SK-N-SH (cell line): ENCODE measurements at regions not wholly inside any gene's neighbourhood (a gene's known extent, or its start where the extent isn't known, plus 50 kb on each side); places are given as distances from the start of the nearest gene placed in this dataset.

Experiments
- CTCF ChIA-PET: fragments of 300-600, 350-600 bp; formaldehyde crosslinking; extraction: SDS; loops from one replicate; lab custom pipeline; 2021; lab: Yijun Ruan, JAX
- POLR2A ChIA-PET: fragments of 350-600 bp; sonication (Branson Sonifier 250); formaldehyde crosslinking; extraction: SDS; loops from one replicate; lab custom pipeline; 2020; ENCODE audit warnings: antibody characterized with exemption, inconsistent platforms; lab: Yijun Ruan, JAX
- DNase-seq: peaks from one replicate; pipeline ENCODE4 v3.0.0; 2012
- H2AFZ ChIP-seq: fragments of 200-600 bp; sonication (generic); 2 replicates; pipeline ENCODE4 v1.8.1; 2016; ENCODE audit warnings: antibody characterized with exemption, mild to moderate bottlenecking, low read depth
- H3F3A ChIP-seq: fragments of 200-600 bp; sonication (generic); replicated peaks from 2 replicates; pipeline ENCODE3; 2016; ENCODE audit warnings: antibody characterized with exemption, mild to moderate bottlenecking; ENCODE audit not compliant: insufficient read depth
- H3K27ac ChIP-seq, 2 experiments: fragments of 200-500 bp in 1 of 2; fragments of 200-600 bp in 1 of 2; sonication (Bioruptor generic) in 1 of 2; sonication (generic), shearing (Covaris generic) in 1 of 2; 2 replicates each; pipeline versions ENCODE4 v1.5.1 to v1.6.1; 2014 to 2016; ENCODE audit warnings: low read depth in 2 of 2, inconsistent platforms in 1 of 2, low read length in 1 of 2, mild to moderate bottlenecking in 1 of 2, mixed read lengths in 1 of 2
- H3K27me3 ChIP-seq: fragments of 200-600 bp; sonication (generic), shearing (Covaris generic); 2 replicates; pipeline ENCODE4 v1.6.1; 2016; ENCODE audit warnings: mixed run types; ENCODE audit not compliant: insufficient read depth
- H3K36me3 ChIP-seq, 2 experiments: fragments of 200-500 bp in 1 of 2; fragments of 200-600 bp in 1 of 2; sonication (Bioruptor generic) in 1 of 2; sonication (generic) in 1 of 2; replicated peaks in 1 of 2; 2 replicates each; pipeline versions ENCODE3 to v1.5.1; 2014 to 2016; ENCODE audit warnings: low read length in 1 of 2, mild to moderate bottlenecking in 1 of 2; ENCODE audit not compliant: insufficient read depth in 2 of 2, control insufficient read depth in 1 of 2
- H3K4me1 ChIP-seq, 2 experiments: fragments of 200-500 bp in 1 of 2; fragments of 200-600 bp in 1 of 2; sonication (Bioruptor generic) in 1 of 2; sonication (generic), shearing (Covaris generic) in 1 of 2; 2 replicates each; pipeline versions ENCODE4 v1.5.1 to v1.6.1; 2014 to 2016; ENCODE audit warnings: low read depth in 1 of 2, low read length in 1 of 2, mixed run types in 1 of 2; ENCODE audit not compliant: insufficient read depth in 2 of 2, control insufficient read depth in 1 of 2
- H3K4me2 ChIP-seq: fragments of 200-600 bp; sonication (generic), shearing (Covaris generic); 2 replicates; pipeline ENCODE4 v1.6.1; 2017; ENCODE audit warnings: mixed run types
- H3K4me3 ChIP-seq, 2 experiments: fragments of 200-500 bp in 1 of 2; fragments of 200-600 bp in 1 of 2; sonication (Bioruptor generic) in 1 of 2; sonication (generic), shearing (Covaris generic) in 1 of 2; 2 replicates each; pipeline versions ENCODE4 v1.5.1 to v1.8.1; 2014 to 2016; ENCODE audit warnings: low read depth in 2 of 2, inconsistent platforms in 1 of 2, low read length in 1 of 2, mild to moderate bottlenecking in 1 of 2, mixed read lengths in 1 of 2, moderate library complexity in 1 of 2
- H3K79me2 ChIP-seq: fragments of 200-600 bp; sonication (generic); 2 replicates; pipeline ENCODE4 v1.8.1; 2017; ENCODE audit warnings: mild to moderate bottlenecking; ENCODE audit not compliant: insufficient read depth
- H3K9ac ChIP-seq: fragments of 200-600 bp; sonication (generic); 2 replicates; pipeline ENCODE4 v1.6.1; 2017; ENCODE audit warnings: mixed run types
- H3K9me2 ChIP-seq: fragments of 200-600 bp; sonication (generic); 2 replicates; pipeline ENCODE4 v1.6.1; 2017; ENCODE audit warnings: mixed run types
- H3K9me3 ChIP-seq: fragments of 200-600 bp; sonication (generic); 2 replicates; pipeline ENCODE4 v1.6.1; 2017; ENCODE audit warnings: mixed run types, mild to moderate bottlenecking, moderate library complexity
- H4K20me1 ChIP-seq: fragments of 200-600 bp; sonication (generic); 2 replicates; pipeline ENCODE4 v1.6.1; 2017; ENCODE audit warnings: mild to moderate bottlenecking, mixed run types; ENCODE audit not compliant: insufficient read depth
- ELF1 ChIP-seq: IDR thresholded peaks from 2 replicates; pipeline ENCODE4 v1.4.0; 2012
- EP300 ChIP-seq, 2 experiments: IDR thresholded peaks; 2 replicates each; pipeline versions ENCODE4 v1.4.0 to v1.6.1; 2012; ENCODE audit warnings: borderline replicate concordance in 1 of 2, low read depth in 1 of 2, low read length in 1 of 2
- EZH2phosphoT487 ChIP-seq: fragments of 200-600 bp; sonication (generic); IDR thresholded peaks from 2 replicates; pipeline ENCODE4 v1.6.1; 2017; ENCODE audit warnings: low read depth, mixed run types, mild to moderate bottlenecking, antibody characterized with exemption, moderate library complexity, borderline replicate concordance
- FOSL2 ChIP-seq: IDR thresholded peaks from 2 replicates; pipeline ENCODE4 v1.4.0; 2012; ENCODE audit warnings: low read depth, mild to moderate bottlenecking, moderate library complexity, borderline replicate concordance
- GABPA ChIP-seq: IDR thresholded peaks from 2 replicates; pipeline ENCODE4 v1.4.0; 2012; ENCODE audit warnings: low read depth, mild to moderate bottlenecking
- GATA2 ChIP-seq: sonication (generic); formaldehyde crosslinking; IDR thresholded peaks from 2 replicates; pipeline ENCODE4 v1.5.0; 2020; ENCODE audit warnings: mild to moderate bottlenecking, missing genetic modification reagents
- JUND ChIP-seq: IDR thresholded peaks from 2 replicates; pipeline ENCODE4 v1.4.0; 2012
- MEF2A ChIP-seq: IDR thresholded peaks from 2 replicates; pipeline ENCODE4 v1.4.0; 2012; ENCODE audit warnings: low read depth, borderline replicate concordance
- MXI1 ChIP-seq: IDR thresholded peaks from 2 replicates; pipeline ENCODE4 v1.6.1; 2012; ENCODE audit warnings: mild to moderate bottlenecking, low read depth, low read length, improper control_type of control experiment
- NRF1 ChIP-seq: IDR thresholded peaks from 2 replicates; pipeline ENCODE4 v1.6.1; 2012; ENCODE audit warnings: low read depth, mild to moderate bottlenecking, low read length
- POLR2AphosphoS5 ChIP-seq: IDR thresholded peaks from 2 replicates; pipeline ENCODE4 v1.6.1; 2012; ENCODE audit warnings: low read depth, low read length
- RCOR1 ChIP-seq: fragments of 150-350 bp; IDR thresholded peaks from 2 replicates; pipeline ENCODE4 v1.6.1; 2017; ENCODE audit warnings: antibody characterized with exemption, low read length
- RFX5 ChIP-seq: IDR thresholded peaks from 2 replicates; pipeline ENCODE4 v1.6.1; 2012; ENCODE audit warnings: mild to moderate bottlenecking, improper control_type of control experiment, low read length
- SIN3A ChIP-seq: IDR thresholded peaks from 2 replicates; pipeline ENCODE4 v1.6.1; 2012; ENCODE audit warnings: low read depth, mild to moderate bottlenecking, low read length, moderate library complexity, borderline replicate concordance
- SMC3 ChIP-seq: IDR thresholded peaks from 2 replicates; pipeline ENCODE4 v1.6.1; 2012; ENCODE audit warnings: low read depth, low read length, improper control_type of control experiment
- TEAD4 ChIP-seq: IDR thresholded peaks from 2 replicates; pipeline ENCODE4 v1.4.0; 2012; ENCODE audit warnings: mild to moderate bottlenecking, borderline replicate concordance; ENCODE audit not compliant: insufficient read depth
- WGBS: methylation state at CpG from one replicate; pipeline ENCODE4 v1.1.6; 2017; ENCODE audit warnings: low lambda C conversion rate; 5-methylcytosine and 5-hydroxymethylcytosine counted together
- TF ChIP-seq, protein P1 (sequence below): fragments of 150-350 bp; IDR thresholded peaks from 2 replicates; pipeline ENCODE4 v1.6.1; 2016; ENCODE audit warnings: mild to moderate bottlenecking, low read depth, low read length
- TF ChIP-seq, protein P2 (sequence below): IDR thresholded peaks from 2 replicates; pipeline ENCODE4; 2012
- TF ChIP-seq, protein P3 (sequence below): IDR thresholded peaks from 2 replicates; pipeline ENCODE4 v1.6.1; 2012; ENCODE audit warnings: mild to moderate bottlenecking, low read depth, low read length, moderate library complexity
- TF ChIP-seq, protein P4 (sequence below): fragments of 150-350 bp; IDR thresholded peaks from 2 replicates; pipeline ENCODE4 v1.6.1; 2017; ENCODE audit warnings: antibody characterized with exemption, low read length, low read depth, borderline replicate concordance

DNA sequence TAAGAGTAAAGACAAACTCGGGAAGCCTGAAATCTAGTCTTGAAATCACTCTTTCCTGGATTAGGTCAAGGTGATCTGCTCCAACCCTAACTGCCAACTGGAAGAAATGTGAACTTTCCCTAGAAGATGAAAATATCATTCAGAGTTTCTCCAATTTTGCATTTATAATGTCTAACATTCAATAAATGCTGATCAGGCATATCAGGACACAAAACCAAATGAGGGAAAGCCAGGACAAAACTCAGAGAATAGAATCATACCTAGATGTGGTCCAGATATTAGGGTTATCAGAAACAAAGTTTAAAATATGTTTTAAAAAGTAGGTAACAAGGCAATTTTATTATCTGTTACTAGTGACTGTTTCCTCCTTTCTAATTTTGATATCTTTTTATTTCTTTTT is 335.5 kb upstream of the MAP3K7 start:
- 15% methylated on average over 1 of the region's 1 CpG for WGBS
- POLR2A ChIA-PET: no interaction called here
- CTCF ChIA-PET: no interaction called here

DNA sequence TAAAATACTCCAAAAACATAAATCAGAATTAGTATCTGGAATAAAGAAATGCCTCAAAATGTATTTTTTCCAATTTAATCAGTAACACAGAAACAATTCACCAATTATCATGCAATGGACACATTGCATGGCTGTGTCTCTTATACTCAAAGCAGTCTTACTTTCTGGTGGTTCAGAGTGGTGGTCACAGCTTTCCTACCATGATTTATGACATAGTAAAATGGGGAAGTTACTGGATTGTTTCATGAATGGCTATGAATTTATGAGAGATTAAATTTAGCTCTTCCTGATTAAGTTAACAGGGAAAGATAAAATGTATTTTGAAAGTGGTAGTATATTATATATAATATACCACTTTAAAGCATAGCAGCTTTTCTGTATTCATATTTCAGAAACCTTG is 331.5 kb upstream of the MAP3K7 start:
- Histone ChIP-seq H2AFZ (no peak overlapping the region), H3K79me2 (no peaks in the 10 kb centered on the region), H3K9me2 (no peaks in the 10 kb centered on the region), H3F3A (no peaks in the 10 kb centered on the region), H3K9me3 (no peaks in the 10 kb centered on the region), H3K4me2 (no peak overlapping the region), H3K9ac (no peak overlapping the region), H4K20me1 (no peaks in the 10 kb centered on the region), H3K27ac (no peak overlapping the region), H3K4me1 (no peaks in the 10 kb centered on the region), H3K4me3 (no peak overlapping the region), H3K36me3 (no peaks in the 10 kb centered on the region), H3K27me3 (no peaks in the 10 kb centered on the region)
- TF ChIP-seq EZH2phosphoT487 (no peak), RFX5 (no peak), GATA2 (CRISPR knock-in tag) (no peak), RCOR1 (no peak), POLR2AphosphoS5 (no peak), NRF1 (no peak), GABPA (no peak), SMC3 (no peak)
- TF ChIP-seq, protein P1, sequence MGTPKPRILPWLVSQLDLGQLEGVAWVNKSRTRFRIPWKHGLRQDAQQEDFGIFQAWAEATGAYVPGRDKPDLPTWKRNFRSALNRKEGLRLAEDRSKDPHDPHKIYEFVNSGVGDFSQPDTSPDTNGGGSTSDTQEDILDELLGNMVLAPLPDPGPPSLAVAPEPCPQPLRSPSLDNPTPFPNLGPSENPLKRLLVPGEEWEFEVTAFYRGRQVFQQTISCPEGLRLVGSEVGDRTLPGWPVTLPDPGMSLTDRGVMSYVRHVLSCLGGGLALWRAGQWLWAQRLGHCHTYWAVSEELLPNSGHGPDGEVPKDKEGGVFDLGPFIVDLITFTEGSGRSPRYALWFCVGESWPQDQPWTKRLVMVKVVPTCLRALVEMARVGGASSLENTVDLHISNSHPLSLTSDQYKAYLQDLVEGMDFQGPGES: no peak
- TF ChIP-seq, protein P2, sequence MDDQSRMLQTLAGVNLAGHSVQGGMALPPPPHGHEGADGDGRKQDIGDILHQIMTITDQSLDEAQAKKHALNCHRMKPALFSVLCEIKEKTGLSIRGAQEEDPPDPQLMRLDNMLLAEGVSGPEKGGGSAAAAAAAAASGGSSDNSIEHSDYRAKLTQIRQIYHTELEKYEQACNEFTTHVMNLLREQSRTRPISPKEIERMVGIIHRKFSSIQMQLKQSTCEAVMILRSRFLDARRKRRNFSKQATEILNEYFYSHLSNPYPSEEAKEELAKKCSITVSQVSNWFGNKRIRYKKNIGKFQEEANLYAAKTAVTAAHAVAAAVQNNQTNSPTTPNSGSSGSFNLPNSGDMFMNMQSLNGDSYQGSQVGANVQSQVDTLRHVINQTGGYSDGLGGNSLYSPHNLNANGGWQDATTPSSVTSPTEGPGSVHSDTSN: no peak
- TF ChIP-seq, protein P3, sequence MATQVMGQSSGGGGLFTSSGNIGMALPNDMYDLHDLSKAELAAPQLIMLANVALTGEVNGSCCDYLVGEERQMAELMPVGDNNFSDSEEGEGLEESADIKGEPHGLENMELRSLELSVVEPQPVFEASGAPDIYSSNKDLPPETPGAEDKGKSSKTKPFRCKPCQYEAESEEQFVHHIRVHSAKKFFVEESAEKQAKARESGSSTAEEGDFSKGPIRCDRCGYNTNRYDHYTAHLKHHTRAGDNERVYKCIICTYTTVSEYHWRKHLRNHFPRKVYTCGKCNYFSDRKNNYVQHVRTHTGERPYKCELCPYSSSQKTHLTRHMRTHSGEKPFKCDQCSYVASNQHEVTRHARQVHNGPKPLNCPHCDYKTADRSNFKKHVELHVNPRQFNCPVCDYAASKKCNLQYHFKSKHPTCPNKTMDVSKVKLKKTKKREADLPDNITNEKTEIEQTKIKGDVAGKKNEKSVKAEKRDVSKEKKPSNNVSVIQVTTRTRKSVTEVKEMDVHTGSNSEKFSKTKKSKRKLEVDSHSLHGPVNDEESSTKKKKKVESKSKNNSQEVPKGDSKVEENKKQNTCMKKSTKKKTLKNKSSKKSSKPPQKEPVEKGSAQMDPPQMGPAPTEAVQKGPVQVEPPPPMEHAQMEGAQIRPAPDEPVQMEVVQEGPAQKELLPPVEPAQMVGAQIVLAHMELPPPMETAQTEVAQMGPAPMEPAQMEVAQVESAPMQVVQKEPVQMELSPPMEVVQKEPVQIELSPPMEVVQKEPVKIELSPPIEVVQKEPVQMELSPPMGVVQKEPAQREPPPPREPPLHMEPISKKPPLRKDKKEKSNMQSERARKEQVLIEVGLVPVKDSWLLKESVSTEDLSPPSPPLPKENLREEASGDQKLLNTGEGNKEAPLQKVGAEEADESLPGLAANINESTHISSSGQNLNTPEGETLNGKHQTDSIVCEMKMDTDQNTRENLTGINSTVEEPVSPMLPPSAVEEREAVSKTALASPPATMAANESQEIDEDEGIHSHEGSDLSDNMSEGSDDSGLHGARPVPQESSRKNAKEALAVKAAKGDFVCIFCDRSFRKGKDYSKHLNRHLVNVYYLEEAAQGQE: no peak
- no peak for DNase-seq
- ChIA-PET POLR2A (no interaction called here), CTCF (interaction anchor here (1.2 kb wide), 1 partner anchor 22 kb away, joined by 3 read pairs; no protein-coding TSS in a partner anchor)

More for the DNA sequence above, 335.5 kb upstream of the MAP3K7 start:
- Histone ChIP-seq H3K4me3 (no peak overlapping the region), H3K4me1 (no peaks in the 10 kb centered on the region), H2AFZ (no peak overlapping the region), H3K9me2 (no peaks in the 10 kb centered on the region), H3K9ac (no peak overlapping the region), H3K79me2 (no peaks in the 10 kb centered on the region), H3K27me3 (no peaks in the 10 kb centered on the region), H3F3A (no peaks in the 10 kb centered on the region), H3K9me3 (no peaks in the 10 kb centered on the region), H3K4me2 (no peak overlapping the region), H3K27ac (no peak overlapping the region), H4K20me1 (no peaks in the 10 kb centered on the region), H3K36me3 (no peaks in the 10 kb centered on the region)
- no peak for TF ChIP-seq JUND
- TF ChIP-seq POLR2AphosphoS5: no peak
- TF ChIP-seq, protein P4, sequence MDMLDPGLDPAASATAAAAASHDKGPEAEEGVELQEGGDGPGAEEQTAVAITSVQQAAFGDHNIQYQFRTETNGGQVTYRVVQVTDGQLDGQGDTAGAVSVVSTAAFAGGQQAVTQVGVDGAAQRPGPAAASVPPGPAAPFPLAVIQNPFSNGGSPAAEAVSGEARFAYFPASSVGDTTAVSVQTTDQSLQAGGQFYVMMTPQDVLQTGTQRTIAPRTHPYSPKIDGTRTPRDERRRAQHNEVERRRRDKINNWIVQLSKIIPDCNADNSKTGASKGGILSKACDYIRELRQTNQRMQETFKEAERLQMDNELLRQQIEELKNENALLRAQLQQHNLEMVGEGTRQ: no peak
- TF ChIP-seq ELF1: no peak
- TF ChIP-seq GATA2 (CRISPR knock-in tag): no peak
- TF ChIP-seq, protein P1: no peak
- TF ChIP-seq MXI1: no peak
- TF ChIP-seq TEAD4: no peak
- no peak for TF ChIP-seq EP300 (IDR thresholded peaks at IDR 0.05; ENCODE audit: borderline replicate concordance in 1 of 2, low read depth in 1 of 2, low read length in 1 of 2)
- no peak for TF ChIP-seq EZH2phosphoT487
- TF ChIP-seq SIN3A: no peak
- no peak for TF ChIP-seq NRF1
- no peak for TF ChIP-seq MEF2A
- TF ChIP-seq FOSL2: no peak
- DNase-seq: no peak
